GM12875 (cell line): ENCODE measurements at regions not wholly inside any gene's neighbourhood (a gene's known extent, or its start where the extent isn't known, plus 50 kb on each side); places are given as distances from the start of the nearest gene placed in this dataset.

Source experiments
- H3K4me3 ChIP-seq: one replicate; pipeline ENCODE4 v1.5.1; 2011; ENCODE audit warnings: low read depth, low read length, control low read depth
- TF ChIP-seq, protein P1 (sequence below): IDR thresholded peaks from 2 replicates; pipeline ENCODE4 v1.5.1; 2011; ENCODE audit warnings: low read depth, mild to moderate bottlenecking, control low read depth, inconsistent platforms, low read length, moderate library complexity, borderline replicate concordance; ENCODE audit not compliant: insufficient read depth

DNA sequence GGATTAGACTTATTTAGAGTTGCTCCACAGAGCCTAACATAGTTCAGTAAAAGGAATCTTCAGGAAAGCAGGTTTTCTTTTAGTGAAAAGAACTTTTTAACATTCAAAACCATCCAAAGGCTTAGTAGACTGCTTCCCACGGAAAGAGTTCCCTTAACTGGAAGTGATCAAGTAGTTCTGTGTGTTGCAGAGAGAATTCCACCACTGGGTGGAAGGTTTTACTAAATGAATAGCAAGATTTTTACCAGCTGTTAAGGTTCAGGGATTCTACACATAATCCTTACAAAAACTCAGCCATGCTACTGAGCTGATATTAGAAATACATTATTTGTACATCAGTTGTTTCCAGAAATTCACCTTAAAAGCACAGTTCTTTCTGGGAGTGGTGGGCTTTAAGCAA is 119.7 kb downstream of the GDAP2 start:
- H3K4me3 ChIP-seq, result no peak overlapping the region
- TF ChIP-seq, protein P1, sequence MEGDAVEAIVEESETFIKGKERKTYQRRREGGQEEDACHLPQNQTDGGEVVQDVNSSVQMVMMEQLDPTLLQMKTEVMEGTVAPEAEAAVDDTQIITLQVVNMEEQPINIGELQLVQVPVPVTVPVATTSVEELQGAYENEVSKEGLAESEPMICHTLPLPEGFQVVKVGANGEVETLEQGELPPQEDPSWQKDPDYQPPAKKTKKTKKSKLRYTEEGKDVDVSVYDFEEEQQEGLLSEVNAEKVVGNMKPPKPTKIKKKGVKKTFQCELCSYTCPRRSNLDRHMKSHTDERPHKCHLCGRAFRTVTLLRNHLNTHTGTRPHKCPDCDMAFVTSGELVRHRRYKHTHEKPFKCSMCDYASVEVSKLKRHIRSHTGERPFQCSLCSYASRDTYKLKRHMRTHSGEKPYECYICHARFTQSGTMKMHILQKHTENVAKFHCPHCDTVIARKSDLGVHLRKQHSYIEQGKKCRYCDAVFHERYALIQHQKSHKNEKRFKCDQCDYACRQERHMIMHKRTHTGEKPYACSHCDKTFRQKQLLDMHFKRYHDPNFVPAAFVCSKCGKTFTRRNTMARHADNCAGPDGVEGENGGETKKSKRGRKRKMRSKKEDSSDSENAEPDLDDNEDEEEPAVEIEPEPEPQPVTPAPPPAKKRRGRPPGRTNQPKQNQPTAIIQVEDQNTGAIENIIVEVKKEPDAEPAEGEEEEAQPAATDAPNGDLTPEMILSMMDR, result no peak

DNA sequence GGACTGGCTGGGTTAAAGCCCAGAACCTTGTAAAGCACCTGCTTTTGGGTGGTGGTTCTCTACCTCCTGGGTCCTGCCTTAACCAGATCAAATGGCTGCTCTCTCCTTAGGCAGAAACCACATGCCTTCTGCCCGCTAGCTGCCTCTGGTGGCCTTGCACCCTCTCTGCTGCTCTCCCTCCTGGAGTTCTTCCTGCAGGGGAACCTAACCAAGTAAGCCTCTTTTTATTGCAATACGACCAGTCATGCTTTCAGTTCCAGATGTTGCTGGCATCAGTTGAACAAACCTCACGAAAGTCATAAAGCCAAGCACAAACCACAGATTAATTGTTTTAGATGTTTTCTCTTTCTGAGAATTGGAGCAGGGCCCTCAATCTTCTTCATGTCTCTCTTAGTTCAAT is 118.9 kb downstream of the GDAP2 start:
- TF ChIP-seq, protein P1, result no peak
- H3K4me3 ChIP-seq, result no peak overlapping the region

DNA sequence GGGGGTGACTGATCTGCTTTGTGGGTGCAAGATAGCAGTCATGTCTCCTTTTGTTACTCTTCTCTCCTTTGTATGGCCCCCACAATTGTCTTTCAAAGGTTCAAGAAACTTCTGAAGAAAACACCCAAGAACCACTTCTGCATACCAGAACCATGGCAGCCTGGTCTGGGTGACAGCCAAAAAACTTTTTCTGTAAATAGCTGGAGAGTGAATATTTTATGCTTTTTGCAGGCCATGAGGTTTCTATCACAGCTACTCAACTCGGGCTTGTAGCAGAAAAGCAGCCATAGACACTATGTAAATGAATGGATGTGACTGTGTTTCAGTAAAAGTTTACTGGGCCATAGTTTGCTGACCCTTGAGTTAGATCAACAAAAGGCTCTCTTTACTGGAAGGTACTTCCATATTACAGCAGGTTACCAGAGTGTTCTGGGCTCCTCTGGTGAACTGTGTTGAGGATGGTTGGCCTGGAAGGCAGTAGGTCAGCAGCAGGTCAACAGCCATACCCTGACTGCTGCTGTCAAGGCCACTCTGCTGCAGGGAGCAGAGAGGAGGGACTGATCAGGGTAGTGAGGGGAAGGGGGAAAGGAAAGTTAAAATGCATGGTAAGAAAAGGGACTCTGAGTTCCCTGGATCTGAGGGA is 116.4 kb downstream of the GDAP2 start:
- no peak overlapping the region for H3K4me3 ChIP-seq
- TF ChIP-seq, protein P1, result no peak
